GM06990 (cell line): ENCODE measurements at regions not wholly inside any gene's neighbourhood (a gene's known extent, or its start where the extent isn't known, plus 50 kb on each side); places are given as distances from the start of the nearest gene placed in this dataset.

ENCODE experiments used
- DNase-seq: peaks from one replicate; pipeline ENCODE4 v3.0.0-alpha.2; 2011; ENCODE audit not compliant: insufficient read length; ENCODE audit errors: extremely low read depth
- H3K27me3 ChIP-seq: replicated peaks from 2 replicates; pipeline ENCODE4 v1.6.0; 2011; ENCODE audit warnings: low read length; ENCODE audit not compliant: control insufficient read depth, insufficient read depth
- H3K36me3 ChIP-seq: 2 replicates; pipeline ENCODE4 v1.5.1; 2011; ENCODE audit warnings: low read length; ENCODE audit not compliant: control insufficient read depth, insufficient read depth
- H3K4me3 ChIP-seq: replicated peaks from 2 replicates; pipeline ENCODE4 v1.5.1; 2011; ENCODE audit warnings: low read depth, mild to moderate bottlenecking, control low read depth, low read length
- CTCF ChIP-seq: IDR thresholded peaks from 2 replicates; pipeline ENCODE4 v1.5.1; 2011; ENCODE audit warnings: low read length, control low read depth, mild to moderate bottlenecking, inconsistent platforms; ENCODE audit not compliant: insufficient read depth, poor library complexity, severe bottlenecking

GRCh38 chr10:106011250-106011649 is 1153.3 kb downstream of the SORCS1 start:
- no peak for TF ChIP-seq CTCF
- DNase-seq, result no peak

GRCh38 chr10:106000721-106001120 is 1163.8 kb downstream of the SORCS1 start:
- no peak for TF ChIP-seq CTCF
- Histone ChIP-seq H3K27me3 (no peaks in the 10 kb centered on the region; the same call in 1 of the 2 replicates), H3K4me3 (no peak overlapping the region), H3K36me3 (no peaks in the 10 kb centered on the region)
- no peak for DNase-seq

More at GRCh38 chr10:106011250-106011649, 1153.3 kb downstream of the SORCS1 start:
- H3K4me3 ChIP-seq, result no peak overlapping the region
- no peaks in the 10 kb centered on the region for H3K27me3 ChIP-seq
- H3K36me3 ChIP-seq, result no peaks in the 10 kb centered on the region

- Histone ChIP-seq H3K4me3 (no peak overlapping the region), H3K27me3 (no peaks in the 10 kb centered on the region), H3K36me3 (no peaks in the 10 kb centered on the region)
- TF ChIP-seq CTCF, result no peak
- no peak for DNase-seq
Measured at GRCh38 chr10:105993609-105994008, 1170.9 kb downstream of the SORCS1 start.

GRCh38 chr10:105992928-105993327 is 1171.6 kb downstream of the SORCS1 start:
- no peak for TF ChIP-seq CTCF
- no peak for DNase-seq
- no peak overlapping the region for H3K4me3 ChIP-seq
- H3K27me3 ChIP-seq, result no peaks in the 10 kb centered on the region
- H3K36me3 ChIP-seq, result no peaks in the 10 kb centered on the region

- no peaks in the 10 kb centered on the region for H3K27me3 ChIP-seq
- no peak for DNase-seq
- H3K4me3 ChIP-seq, result no peak overlapping the region
- H3K36me3 ChIP-seq, result no peaks in the 10 kb centered on the region
- TF ChIP-seq CTCF, result no peak
Measured at GRCh38 chr10:105990529-105990928, 1174.0 kb downstream of the SORCS1 start.

GRCh38 chr10:105989995-105990394 is 1174.5 kb downstream of the SORCS1 start:
- Histone ChIP-seq H3K36me3 (no peaks in the 10 kb centered on the region), H3K4me3 (no peak overlapping the region), H3K27me3 (no peaks in the 10 kb centered on the region)
- TF ChIP-seq CTCF, result no peak
- DNase-seq, result no peak
